ENCODE measurements at regions not wholly inside any gene's neighbourhood (a gene's known extent, or its start where the extent isn't known, plus 50 kb on each side); places are given as distances from the start of the nearest gene placed in this dataset.

- H3K79me2 ChIP-seq (ENCODE audit: control insufficient read depth, insufficient read depth, low read length), result no peaks in the 10 kb centered on the region
- H3K4me1 ChIP-seq (ENCODE audit: control insufficient read depth, extremely low read depth, insufficient read depth, low read length), result no peaks in the 10 kb centered on the region
- POLR2A ChIA-PET, result no interaction called here
- intact Hi-C loops (cut with micrococcal nuclease) (no loop called here), dilution Hi-C loops (cut with MboI; ENCODE audit: extremely low pct_ligation_motif_present, low sequenced_read_pairs) (no loop called here)
- H3K36me3 ChIP-seq (ENCODE audit: control insufficient read depth in 2 of 2, extremely low read depth in 1 of 2, insufficient read depth in 2 of 2, low read length in 2 of 2), result no peaks in the 10 kb centered on the region
- no peak overlapping the region for H2AFZ ChIP-seq (ENCODE audit: low read depth, low read length)
- CTCF ChIA-PET, result no interaction called here
- H3K4me2 ChIP-seq (ENCODE audit: insufficient read depth, low read length), result no peak overlapping the region
- no peak for FAIRE-seq
- H3K9me1 ChIP-seq (replicated peaks; ENCODE audit: control insufficient read depth, extremely low read depth, insufficient read depth, low read length), result no peaks in the 10 kb centered on the region
- H3K27me3 ChIP-seq (ENCODE audit: control insufficient read depth in 2 of 2, insufficient read depth in 2 of 2, low read length in 2 of 2), result no peaks in the 10 kb centered on the region
- no peak for DNase-seq (ENCODE audit: low read depth, low spot score)
- BruUV-seq (replicated peaks), result no TSS peak
- H3K4me3 ChIP-seq (replicated peaks in 1 of 3; ENCODE audit: insufficient read depth in 1 of 3, low read depth in 1 of 3, low read length in 3 of 3), result no peak overlapping the region
- H3K9me3 ChIP-seq (replicated peaks; ENCODE audit: control insufficient read depth, insufficient read depth, low read length), result no peaks in the 10 kb centered on the region
- H3K27ac ChIP-seq (ENCODE audit: insufficient read depth, low read depth, low read length), result no peak overlapping the region
- TF ChIP-seq, protein P1, sequence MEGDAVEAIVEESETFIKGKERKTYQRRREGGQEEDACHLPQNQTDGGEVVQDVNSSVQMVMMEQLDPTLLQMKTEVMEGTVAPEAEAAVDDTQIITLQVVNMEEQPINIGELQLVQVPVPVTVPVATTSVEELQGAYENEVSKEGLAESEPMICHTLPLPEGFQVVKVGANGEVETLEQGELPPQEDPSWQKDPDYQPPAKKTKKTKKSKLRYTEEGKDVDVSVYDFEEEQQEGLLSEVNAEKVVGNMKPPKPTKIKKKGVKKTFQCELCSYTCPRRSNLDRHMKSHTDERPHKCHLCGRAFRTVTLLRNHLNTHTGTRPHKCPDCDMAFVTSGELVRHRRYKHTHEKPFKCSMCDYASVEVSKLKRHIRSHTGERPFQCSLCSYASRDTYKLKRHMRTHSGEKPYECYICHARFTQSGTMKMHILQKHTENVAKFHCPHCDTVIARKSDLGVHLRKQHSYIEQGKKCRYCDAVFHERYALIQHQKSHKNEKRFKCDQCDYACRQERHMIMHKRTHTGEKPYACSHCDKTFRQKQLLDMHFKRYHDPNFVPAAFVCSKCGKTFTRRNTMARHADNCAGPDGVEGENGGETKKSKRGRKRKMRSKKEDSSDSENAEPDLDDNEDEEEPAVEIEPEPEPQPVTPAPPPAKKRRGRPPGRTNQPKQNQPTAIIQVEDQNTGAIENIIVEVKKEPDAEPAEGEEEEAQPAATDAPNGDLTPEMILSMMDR (IDR thresholded peaks at IDR 0.05; ENCODE audit: extremely low read depth in 1 of 2, insufficient read depth in 1 of 2, low read depth in 1 of 2, low read length in 2 of 2), result no peak
- TF ChIP-seq GATA2 (IDR thresholded peaks at IDR 0.05; ENCODE audit: insufficient read depth, insufficient read length, low read depth, low read length) (peak; percentile 17), EZH2 (IDR thresholded peaks at IDR 0.05; ENCODE audit: borderline replicate concordance, low read depth, low read length, severe bottlenecking) (no peak), POLR2AphosphoS5 (IDR thresholded peaks at IDR 0.05; ENCODE audit: insufficient read depth, low read depth, low read length) (no peak), MYC (IDR thresholded peaks at IDR 0.05; ENCODE audit: low read depth, low read length) (no peak)
- no peak overlapping the region for H3K9ac ChIP-seq (replicated peaks; ENCODE audit: extremely low read depth, insufficient read depth, low read length)
- no peaks in the 10 kb centered on the region for H4K20me1 ChIP-seq (replicated peaks; ENCODE audit: control insufficient read depth, extremely low read depth, insufficient read depth, low read length)
Observed at GRCh38 chr9:73824671-73825070, 672.5 kb upstream of the RORB start.

GRCh38 chr9:73838871-73839270 lies 658.3 kb upstream of the RORB start:
- no peak overlapping the region for H3K27ac ChIP-seq (ENCODE audit: insufficient read depth, low read depth, low read length)
- H3K4me3 ChIP-seq (replicated peaks in 1 of 3; ENCODE audit: insufficient read depth in 1 of 3, low read depth in 1 of 3, low read length in 3 of 3), result no peak overlapping the region
- BruUV-seq (replicated peaks), result no TSS peak
- no peaks in the 10 kb centered on the region for H3K36me3 ChIP-seq (ENCODE audit: control insufficient read depth in 2 of 2, extremely low read depth in 1 of 2, insufficient read depth in 2 of 2, low read length in 2 of 2)
- POLR2A ChIA-PET, result no interaction called here
- H2AFZ ChIP-seq (ENCODE audit: low read depth, low read length), result no peak overlapping the region
- no peak overlapping the region for H3K4me2 ChIP-seq (ENCODE audit: insufficient read depth, low read length)
- dilution Hi-C loops (cut with MboI; ENCODE audit: extremely low pct_ligation_motif_present, low sequenced_read_pairs) (no loop called here), intact Hi-C loops (cut with micrococcal nuclease) (no loop called here)
- no peaks in the 10 kb centered on the region for H3K27me3 ChIP-seq (ENCODE audit: control insufficient read depth in 2 of 2, insufficient read depth in 2 of 2, low read length in 2 of 2)
- CTCF ChIA-PET, result no interaction called here
- H3K9me1 ChIP-seq (replicated peaks; ENCODE audit: control insufficient read depth, extremely low read depth, insufficient read depth, low read length), result no peaks in the 10 kb centered on the region
- no peaks in the 10 kb centered on the region for H3K4me1 ChIP-seq (ENCODE audit: control insufficient read depth, extremely low read depth, insufficient read depth, low read length)
- FAIRE-seq (no peak), DNase-seq (ENCODE audit: low read depth, low spot score) (no peak)
- no peaks in the 10 kb centered on the region for H3K79me2 ChIP-seq (ENCODE audit: control insufficient read depth, insufficient read depth, low read length)
- TF ChIP-seq POLR2AphosphoS5 (IDR thresholded peaks at IDR 0.05; ENCODE audit: insufficient read depth, low read depth, low read length) (no peak), JUN (IDR thresholded peaks at IDR 0.05; ENCODE audit: borderline replicate concordance, insufficient read depth, insufficient read length, low read depth) (no peak), GATA2 (IDR thresholded peaks at IDR 0.05; ENCODE audit: insufficient read depth, insufficient read length, low read depth, low read length) (no peak), MAX (IDR thresholded peaks at IDR 0.05; ENCODE audit: insufficient read depth, insufficient read length) (no peak), EZH2 (IDR thresholded peaks at IDR 0.05; ENCODE audit: borderline replicate concordance, low read depth, low read length, severe bottlenecking) (no peak)
- TF ChIP-seq, protein P1 (IDR thresholded peaks at IDR 0.05; ENCODE audit: extremely low read depth in 1 of 2, insufficient read depth in 1 of 2, low read depth in 1 of 2, low read length in 2 of 2), result no peak
- no peaks in the 10 kb centered on the region for H4K20me1 ChIP-seq (replicated peaks; ENCODE audit: control insufficient read depth, extremely low read depth, insufficient read depth, low read length)
- no peak overlapping the region for H3K9ac ChIP-seq (replicated peaks; ENCODE audit: extremely low read depth, insufficient read depth, low read length)
- H3K9me3 ChIP-seq (replicated peaks; ENCODE audit: control insufficient read depth, insufficient read depth, low read length), result no peaks in the 10 kb centered on the region

All from endothelial cell of umbilical vein (primary cell).